Glomerular endothelial cell (primary cell): ENCODE measurements at regions not wholly inside any gene's neighbourhood (a gene's known extent, or its start where the extent isn't known, plus 50 kb on each side); places are given as distances from the start of the nearest gene placed in this dataset.

Source experiments
- DNase-seq: peaks from one replicate; pipeline ENCODE4 v3.0.0-alpha.2; 2011; ENCODE audit warnings: low read depth, low spot score; ENCODE audit errors: extremely low read depth

GRCh38 chr15:26477044-26477443 is 295.8 kb downstream of the GABRB3 start:
- no peak for DNase-seq

- no peak for DNase-seq
These were observed 297.3 kb downstream of the GABRB3 start for GRCh38 chr15:26475554-26475953.

GRCh38 chr15:26472661-26473060 is 300.2 kb downstream of the GABRB3 start:
- no peak for DNase-seq

- DNase-seq, result no peak
These were observed 310.8 kb downstream of the GABRB3 start for GRCh38 chr15:26461847-26462608.

- no peak for DNase-seq
These were observed 312.7 kb downstream of the GABRB3 start for GRCh38 chr15:26460165-26460564.

GRCh38 chr15:26455828-26456227 is 317.0 kb downstream of the GABRB3 start:
- DNase-seq, result no peak

GRCh38 chr15:26453914-26454313 is 319.0 kb downstream of the GABRB3 start:
- no peak for DNase-seq

- no peak for DNase-seq
These were observed 320.9 kb downstream of the GABRB3 start for GRCh38 chr15:26451995-26452394.

GRCh38 chr15:26449291-26449690 is 323.6 kb downstream of the GABRB3 start:
- no peak for DNase-seq

- DNase-seq, result no peak
These were observed 329.5 kb downstream of the GABRB3 start for GRCh38 chr15:26443321-26443720.

GRCh38 chr15:26442680-26443079 is 330.2 kb downstream of the GABRB3 start:
- no peak for DNase-seq

GRCh38 chr15:26439681-26440080 is 333.2 kb downstream of the GABRB3 start:
- DNase-seq, result no peak

- DNase-seq, result no peak
These were observed 334.1 kb downstream of the GABRB3 start for GRCh38 chr15:26438718-26439117.

GRCh38 chr15:26438316-26438715 is 334.6 kb downstream of the GABRB3 start:
- no peak for DNase-seq

- no peak for DNase-seq
These were observed 339.0 kb downstream of the GABRB3 start for GRCh38 chr15:26433818-26434217.

GRCh38 chr15:26433060-26433459 is 339.8 kb downstream of the GABRB3 start:
- no peak for DNase-seq

- DNase-seq, result no peak
These were observed 351.8 kb downstream of the GABRB3 start for GRCh38 chr15:26421065-26421464.

- no peak for DNase-seq
These were observed 377.2 kb downstream of the GABRB3 start for GRCh38 chr15:26395624-26396023.

- DNase-seq, result no peak
These were observed 378.1 kb downstream of the GABRB3 start for GRCh38 chr15:26394801-26395200.

- DNase-seq, result no peak
These were observed 379.9 kb downstream of the GABRB3 start for GRCh38 chr15:26392956-26393355.

GRCh38 chr15:26391567-26392194 is 381.2 kb downstream of the GABRB3 start:
- DNase-seq, result no peak

GRCh38 chr15:26382444-26383072 is 390.3 kb downstream of the GABRB3 start:
- DNase-seq, result no peak
